ENCODE measurements at regions not wholly inside any gene's neighbourhood (a gene's known extent, or its start where the extent isn't known, plus 50 kb on each side); places are given as distances from the start of the nearest gene placed in this dataset.
A peak's percentile ranks its signal among the peaks of the same experiment; 100 is the strongest.
"Not testable (repeated sequence)": the region's sequence is repeated elsewhere in the genome, so short reads cannot be mapped to it uniquely, and the experiment has no call there.

- H3K4me1 ChIP-seq (replicated peaks), result no peaks in the 10 kb centered on the region
- H3K36me3 ChIP-seq, result no peaks in the 10 kb centered on the region
- intact Hi-C loops (cut with DNase I), result no loop called here
- H3K27me3 ChIP-seq (replicated peaks; ENCODE audit: insufficient read depth), result no peaks in the 10 kb centered on the region
- no peaks in the 10 kb centered on the region for H3K9me3 ChIP-seq
- no peak overlapping the region for H3K27ac ChIP-seq
- no peak for DNase-seq (ENCODE audit: low spot score)
- H3K4me3 ChIP-seq, result no peak overlapping the region
- 84% methylated on average over 2 of the region's 2 CpGs for WGBS
- no peak for TF ChIP-seq POLR2A (IDR thresholded peaks at IDR 0.05)
- TF ChIP-seq CTCF (IDR thresholded peaks at IDR 0.05), result no peak
- TF ChIP-seq POLR2AphosphoS5 (IDR thresholded peaks at IDR 0.05), result no peak
Observed at GRCh38 chr12:62003701-62004100, 256.5 kb upstream of the USP15 start.

DNA sequence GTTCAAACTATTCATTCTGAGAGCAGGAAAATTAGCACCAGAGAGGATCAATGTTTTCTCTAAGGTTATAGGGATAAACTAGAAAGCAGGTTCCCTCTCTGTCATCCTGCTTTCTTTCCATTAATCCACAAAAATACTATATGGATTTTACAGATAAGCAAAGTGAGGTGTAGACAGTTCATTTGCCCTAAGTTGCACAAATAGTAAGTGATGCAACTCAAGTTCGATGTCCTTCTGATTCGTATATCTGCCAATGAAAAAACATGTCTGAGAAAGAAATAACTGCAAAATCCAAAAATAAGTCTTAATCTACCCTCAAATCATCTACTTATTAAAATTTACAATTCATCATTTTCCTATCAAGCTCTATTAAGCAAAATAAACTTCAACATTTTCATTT lies 254.6 kb upstream of the USP15 start:
- H3K4me1 ChIP-seq (replicated peaks), result no peaks in the 10 kb centered on the region
- H3K27ac ChIP-seq, result no peak overlapping the region
- TF ChIP-seq POLR2AphosphoS5 (IDR thresholded peaks at IDR 0.05), result no peak
- no peak for TF ChIP-seq CTCF (IDR thresholded peaks at IDR 0.05)
- TF ChIP-seq POLR2A (IDR thresholded peaks at IDR 0.05), result no peak
- no peaks in the 10 kb centered on the region for H3K36me3 ChIP-seq
- 87% methylated on average over 2 of the region's 2 CpGs for WGBS
- no peaks in the 10 kb centered on the region for H3K27me3 ChIP-seq (replicated peaks; ENCODE audit: insufficient read depth)
- H3K4me3 ChIP-seq, result no peak overlapping the region
- no peak for DNase-seq (ENCODE audit: low spot score)
- no peaks in the 10 kb centered on the region for H3K9me3 ChIP-seq
- intact Hi-C loops (cut with DNase I), result no loop called here

DNA sequence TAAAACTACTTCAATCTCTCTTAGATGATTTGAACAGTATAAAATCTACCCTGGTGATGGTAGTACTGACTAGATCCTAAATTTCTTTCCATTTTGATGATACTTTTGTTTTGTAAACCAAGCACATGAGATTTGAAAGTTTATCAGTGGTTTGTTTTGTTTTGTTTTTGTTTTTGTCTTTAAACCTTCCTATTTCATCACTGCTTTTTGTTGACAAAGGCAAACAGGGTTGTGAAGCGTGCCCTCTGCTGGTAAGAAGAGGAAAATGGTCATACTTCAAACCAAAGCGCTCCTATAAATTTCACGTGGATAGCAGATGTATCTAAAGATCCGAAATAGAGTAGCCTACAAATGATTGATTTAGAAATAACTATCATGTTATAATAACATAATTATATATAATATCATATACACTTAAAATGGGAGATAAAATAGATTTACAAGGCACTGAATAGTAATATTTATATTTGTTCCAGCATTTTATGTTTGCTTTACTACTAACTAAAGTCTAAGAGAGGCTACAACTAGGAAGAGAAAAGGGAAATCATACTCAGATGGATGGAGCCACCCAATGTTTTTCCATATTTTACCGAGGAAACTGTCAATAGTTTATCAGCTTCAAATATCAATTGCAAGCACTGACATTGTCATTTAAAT lies 254.0 kb upstream of the USP15 start:
- WGBS, result 25% methylated on average over 5 of the region's 5 CpGs
- H3K4me3 ChIP-seq, result no peak overlapping the region
- DNase-seq (ENCODE audit: low spot score), result no peak
- H3K9me3 ChIP-seq, result no peaks in the 10 kb centered on the region
- TF ChIP-seq CTCF (IDR thresholded peaks at IDR 0.05), result peak in 3 of 4 experiments; percentile 21 to 40 (median 33)
- no peak for TF ChIP-seq POLR2A (IDR thresholded peaks at IDR 0.05)
- TF ChIP-seq POLR2AphosphoS5 (IDR thresholded peaks at IDR 0.05), result no peak
- H3K27me3 ChIP-seq (replicated peaks; ENCODE audit: insufficient read depth), result no peaks in the 10 kb centered on the region
- no peaks in the 10 kb centered on the region for H3K4me1 ChIP-seq (replicated peaks)
- H3K27ac ChIP-seq, result no peak overlapping the region
- no peaks in the 10 kb centered on the region for H3K36me3 ChIP-seq
- intact Hi-C loops (cut with DNase I), result no loop called here

GRCh38 chr12:62008703-62009102 lies 251.5 kb upstream of the USP15 start:
- 69% methylated on average over 2 of the region's 2 CpGs for WGBS
- Histone ChIP-seq H3K4me1 (replicated peaks) (no peaks in the 10 kb centered on the region), H3K36me3 (no peaks in the 10 kb centered on the region), H3K27me3 (replicated peaks; ENCODE audit: insufficient read depth) (no peaks in the 10 kb centered on the region), H3K9me3 (no peaks in the 10 kb centered on the region), H3K27ac (no peak overlapping the region), H3K4me3 (no peak overlapping the region)
- TF ChIP-seq POLR2AphosphoS5 (IDR thresholded peaks at IDR 0.05) (no peak), POLR2A (IDR thresholded peaks at IDR 0.05) (no peak), CTCF (IDR thresholded peaks at IDR 0.05) (no peak)
- intact Hi-C loops (cut with DNase I), result no loop called here
- no peak for DNase-seq (ENCODE audit: low spot score)

- no peaks in the 10 kb centered on the region for H3K27me3 ChIP-seq (replicated peaks; ENCODE audit: insufficient read depth)
- 95% methylated on average over 5 of the region's 5 CpGs for WGBS
- no peak overlapping the region for H3K4me3 ChIP-seq
- intact Hi-C loops (cut with DNase I), result no loop called here
- no peaks in the 10 kb centered on the region for H3K9me3 ChIP-seq
- no peaks in the 10 kb centered on the region for H3K4me1 ChIP-seq (replicated peaks)
- no peaks in the 10 kb centered on the region for H3K36me3 ChIP-seq
- TF ChIP-seq CTCF (IDR thresholded peaks at IDR 0.05) (no peak), POLR2AphosphoS5 (IDR thresholded peaks at IDR 0.05) (no peak), POLR2A (IDR thresholded peaks at IDR 0.05) (no peak)
- no peak for DNase-seq (ENCODE audit: low spot score)
- no peak overlapping the region for H3K27ac ChIP-seq
Observed at GRCh38 chr12:62009445-62009844, 250.8 kb upstream of the USP15 start.

GRCh38 chr12:62010331-62010906 lies 249.8 kb upstream of the USP15 start:
- DNase-seq (ENCODE audit: low spot score); H3K36me3 ChIP-seq; H3K9me3 ChIP-seq; H3K27me3 ChIP-seq (replicated peaks; ENCODE audit: insufficient read depth); H3K4me1 ChIP-seq (replicated peaks); intact Hi-C loops (cut with DNase I); H3K4me3 ChIP-seq; H3K27ac ChIP-seq: not testable (repeated sequence)
- 92% methylated on average over 27 of the region's 32 CpGs for WGBS

GRCh38 chr12:62010973-62011372 lies 249.2 kb upstream of the USP15 start:
- intact Hi-C loops (cut with DNase I); H3K27ac ChIP-seq; H3K4me3 ChIP-seq; H3K9me3 ChIP-seq; H3K27me3 ChIP-seq (replicated peaks; ENCODE audit: insufficient read depth); H3K36me3 ChIP-seq; H3K4me1 ChIP-seq (replicated peaks); DNase-seq (ENCODE audit: low spot score): not testable (repeated sequence)
- whole genome bisulfite sequencing, result 95% methylated on average over 17 of the region's 22 CpGs

Measured in prostate gland (tissue), 2 donors.